Caco-2 (cell line): ENCODE measurements at regions not wholly inside any gene's neighbourhood (a gene's known extent, or its start where the extent isn't known, plus 50 kb on each side); places are given as distances from the start of the nearest gene placed in this dataset.
"Not testable (repeated sequence)": the region's sequence is repeated elsewhere in the genome, so short reads cannot be mapped to it uniquely, and the experiment has no call there.

Experiments used
- BruUV-seq: library from RNA; stranded (reverse); fragments of 400-500 nt; replicated peaks from 2 replicates; lab custom pipeline; 2021; lab: Mats Ljungman, UMichigan
- CTCF ChIA-PET: fragments of 300-600 bp; sonication (Branson Sonifier 250); formaldehyde crosslinking; loops from one replicate; lab custom pipeline; 2022; ENCODE audit warnings: antibody characterized with exemption; lab: Charles Lee
- POLR2A ChIA-PET: fragments of 300-600 bp; sonication (Branson Sonifier 250); formaldehyde crosslinking; loops from one replicate; lab custom pipeline; 2022; ENCODE audit warnings: antibody characterized with exemption; lab: Charles Lee
- DNase-seq, 2 experiments: peaks; one replicate each; pipeline versions ENCODE4 v3.0.0 to v3.0.0-alpha.2; 2020 to 2022
- H3K27me3 ChIP-seq: replicated peaks from 2 replicates; pipeline ENCODE4 v1.6.0; 2011; ENCODE audit warnings: low read length; ENCODE audit not compliant: control insufficient read depth, insufficient read depth
- H3K36me3 ChIP-seq: 2 replicates; pipeline ENCODE4 v1.5.1; 2011; ENCODE audit warnings: low read length; ENCODE audit not compliant: control insufficient read depth, insufficient read depth
- H3K4me1 ChIP-seq: fragments of 250-450 bp; sonication (Bioruptor Pico); 2 replicates; pipeline ENCODE4 v1.5.1; 2020; ENCODE audit warnings: mild to moderate bottlenecking
- H3K4me3 ChIP-seq: 2 replicates; pipeline ENCODE4 v1.5.1; 2011; ENCODE audit warnings: low read depth, mild to moderate bottlenecking, control low read depth, low read length
- H3K9me3 ChIP-seq: fragments of 250-450 bp; sonication (Bioruptor Pico); 2 replicates; pipeline ENCODE4 v1.5.1; 2020; ENCODE audit warnings: mild to moderate bottlenecking, moderate library complexity
- H3K27ac Mint-ChIP-seq: one replicate; pipeline ENCODE4 v1.8.0; 2022; ENCODE audit warnings: mixed read lengths; ENCODE audit not compliant: unreplicated experiment
- H3K27me3 Mint-ChIP-seq: one replicate; pipeline ENCODE4 v1.8.0; 2022; ENCODE audit warnings: mixed read lengths; ENCODE audit not compliant: insufficient read depth, unreplicated experiment
- H3K36me3 Mint-ChIP-seq: one replicate; pipeline ENCODE4 v1.8.0; 2022; ENCODE audit warnings: mild to moderate bottlenecking, mixed read lengths; ENCODE audit not compliant: insufficient read depth, unreplicated experiment
- H3K4me1 Mint-ChIP-seq: one replicate; pipeline ENCODE4 v1.8.0; 2022; ENCODE audit warnings: low read depth, mixed read lengths; ENCODE audit not compliant: unreplicated experiment
- H3K4me3 Mint-ChIP-seq: one replicate; pipeline ENCODE4 v1.8.0; 2022; ENCODE audit warnings: mild to moderate bottlenecking, moderate library complexity, mixed read lengths; ENCODE audit not compliant: unreplicated experiment
- H3K9me3 Mint-ChIP-seq: one replicate; pipeline ENCODE4 v1.8.0; 2022; ENCODE audit warnings: mixed read lengths; ENCODE audit not compliant: unreplicated experiment
- CTCF ChIP-seq, 2 experiments: fragments of 200-600 bp in 1 of 2; IDR thresholded peaks; 1 replicate in 1 of 2; 2 replicates in 1 of 2; pipeline versions ENCODE4 v1.5.1 to v1.8.0; 2011 to 2022; ENCODE audit warnings: antibody characterized with exemption in 1 of 2, control low read depth in 1 of 2, inconsistent platforms in 1 of 2, low read depth in 1 of 2, low read length in 1 of 2, mild to moderate bottlenecking in 1 of 2, moderate library complexity in 1 of 2; ENCODE audit not compliant: insufficient read depth in 1 of 2, severe bottlenecking in 1 of 2, unreplicated experiment in 1 of 2
- intact Hi-C: fragments of 100-400 bp; cut with micrococcal nuclease; formaldehyde crosslinking; loops from one replicate; pipeline ENCODE4 v1.10.0; 2022; ENCODE audit not compliant: unreplicated experiment

GRCh38 chr11:3468963-3469362 lies 90.0 kb upstream of the ZNF195 start:
- H3K4me1 ChIP-seq, CTCF ChIA-PET, H3K27ac Mint-ChIP-seq, H3K4me3 ChIP-seq, intact Hi-C loops, H3K36me3 Mint-ChIP-seq, BruUV-seq, POLR2A ChIA-PET, H3K27me3 Mint-ChIP-seq, H3K9me3 Mint-ChIP-seq, H3K4me1 Mint-ChIP-seq, H3K36me3 ChIP-seq, H3K27me3 ChIP-seq, H3K4me3 Mint-ChIP-seq, H3K9me3 ChIP-seq: not testable (repeated sequence)
- peak in 1 of 2 experiments; percentile 16 for DNase-seq
- peak in 1 of 2 experiments; percentile 4 for TF ChIP-seq CTCF (IDR thresholded peaks at IDR 0.05; ENCODE audit: insufficient read depth in 1 of 2, low read depth in 1 of 2, low read length in 1 of 2, severe bottlenecking in 1 of 2, unreplicated experiment in 1 of 2)

- H3K27me3 Mint-ChIP-seq, intact Hi-C loops: not testable (repeated sequence)
Observed at GRCh38 chr11:3467599-3467998, 88.7 kb upstream of the ZNF195 start.

GRCh38 chr11:3455666-3456065 lies 76.7 kb upstream of the ZNF195 start:
- H3K27me3 Mint-ChIP-seq, H3K4me1 Mint-ChIP-seq, intact Hi-C loops, BruUV-seq, H3K36me3 Mint-ChIP-seq, POLR2A ChIA-PET, CTCF ChIA-PET, H3K4me1 ChIP-seq, H3K27ac Mint-ChIP-seq, H3K4me3 ChIP-seq, H3K27me3 ChIP-seq, H3K9me3 Mint-ChIP-seq, H3K36me3 ChIP-seq, DNase-seq, H3K9me3 ChIP-seq: not testable (repeated sequence)
- peak overlapping the region; percentile 30 for H3K4me3 Mint-ChIP-seq

More at GRCh38 chr11:3467599-3467998, 88.7 kb upstream of the ZNF195 start:
- DNase-seq, CTCF ChIA-PET, H3K4me3 ChIP-seq, H3K4me1 Mint-ChIP-seq, H3K4me1 ChIP-seq, H3K36me3 Mint-ChIP-seq, H3K36me3 ChIP-seq, POLR2A ChIA-PET, H3K9me3 ChIP-seq, BruUV-seq, H3K4me3 Mint-ChIP-seq, H3K27me3 ChIP-seq, H3K9me3 Mint-ChIP-seq, H3K27ac Mint-ChIP-seq: not testable (repeated sequence)

GRCh38 chr11:3454844-3455243 lies 75.9 kb upstream of the ZNF195 start:
- H3K36me3 Mint-ChIP-seq, H3K9me3 ChIP-seq, POLR2A ChIA-PET, CTCF ChIA-PET, H3K27me3 ChIP-seq, H3K36me3 ChIP-seq, H3K27ac Mint-ChIP-seq, H3K4me3 ChIP-seq, H3K27me3 Mint-ChIP-seq, H3K9me3 Mint-ChIP-seq, H3K4me1 Mint-ChIP-seq, BruUV-seq, H3K4me1 ChIP-seq: not testable (repeated sequence)
- intact Hi-C loops = loop anchor here (1.0 kb wide), 1 partner anchor 154 kb away; no protein-coding TSS in a partner anchor
- peak; percentile 49 to 71 for TF ChIP-seq CTCF (IDR thresholded peaks at IDR 0.05; ENCODE audit: insufficient read depth in 1 of 2, low read depth in 1 of 2, low read length in 1 of 2, severe bottlenecking in 1 of 2, unreplicated experiment in 1 of 2)
- DNase-seq = peak; percentile 61 to 64
- H3K4me3 Mint-ChIP-seq = peak overlapping the region; percentile 30

- not testable (repeated sequence) for H3K4me3 Mint-ChIP-seq, BruUV-seq, DNase-seq, H3K4me1 Mint-ChIP-seq, H3K4me3 ChIP-seq, H3K36me3 ChIP-seq, H3K36me3 Mint-ChIP-seq, H3K4me1 ChIP-seq, H3K27me3 Mint-ChIP-seq, H3K9me3 ChIP-seq, H3K9me3 Mint-ChIP-seq, H3K27ac Mint-ChIP-seq, H3K27me3 ChIP-seq
- intact Hi-C loops = loop anchor here (1.0 kb wide), 1 partner anchor 156 kb away; no protein-coding TSS in a partner anchor
- ChIA-PET CTCF (interaction anchor here (1.0 kb wide), 1 partner anchor 156 kb away, joined by 3 read pairs; no protein-coding TSS in a partner anchor), POLR2A (interaction anchor here (0.5 kb wide), 1 partner anchor 387 kb away, joined by 3 read pairs; the partner anchor contains the start of gene RHOG)
Observed at GRCh38 chr11:3453596-3454256, 74.8 kb upstream of the ZNF195 start.
